Suprapubic skin (tissue), 4 donors: ENCODE measurements at regions not wholly inside any gene's neighbourhood (a gene's known extent, or its start where the extent isn't known, plus 50 kb on each side); places are given as distances from the start of the nearest gene placed in this dataset.
"Not testable (repeated sequence)": the region's sequence is repeated elsewhere in the genome, so short reads cannot be mapped to it uniquely, and the experiment has no call there.

ENCODE experiments used
- DNase-seq, 2 donors: peaks; one replicate each; pipeline ENCODE4 v3.0.0-alpha.2; 2019; ENCODE audit warnings: low spot score in 2 of 2
- H3K27ac ChIP-seq: fragments of 200-600 bp; sonication (generic); one replicate; pipeline ENCODE4 v1.5.1; 2019
- H3K27me3 ChIP-seq: fragments of 200-600 bp; sonication (generic); one replicate; pipeline ENCODE4 v1.5.1; 2019
- H3K36me3 ChIP-seq: fragments of 200-600 bp; sonication (generic); one replicate; pipeline ENCODE4 v1.5.1; 2019
- H3K4me1 ChIP-seq: fragments of 200-600 bp; sonication (generic); one replicate; pipeline ENCODE4 v1.5.1; 2019
- H3K4me3 ChIP-seq: fragments of 200-600 bp; sonication (generic); one replicate; pipeline ENCODE4 v1.5.1; 2019; ENCODE audit warnings: mild to moderate bottlenecking
- H3K9me3 ChIP-seq: fragments of 200-600 bp; sonication (generic); one replicate; pipeline ENCODE4 v1.5.1; 2019
- CTCF ChIP-seq, 2 donors: fragments of 200-600 bp in 1 of 2; fragments of 450-650 bp in 1 of 2; sonication (generic) in 1 of 2; IDR thresholded peaks; one replicate each; pipeline ENCODE4 v1.5.1; 2016 to 2019; ENCODE audit warnings: antibody characterized with exemption in 2 of 2, mild to moderate bottlenecking in 1 of 2, moderate library complexity in 1 of 2
- EP300 ChIP-seq: sonication (generic); formaldehyde crosslinking; IDR thresholded peaks from one replicate; pipeline ENCODE4 v1.6.1; 2017; ENCODE audit warnings: antibody characterized with exemption
- POLR2A ChIP-seq, 2 donors: fragments of 450-650 bp; IDR thresholded peaks; one replicate each; pipeline ENCODE4 v1.6.1; 2017; ENCODE audit warnings: antibody characterized with exemption in 2 of 2, mild to moderate bottlenecking in 2 of 2, moderate library complexity in 2 of 2
- POLR2AphosphoS5 ChIP-seq, 3 donors: sonication (generic); formaldehyde crosslinking; IDR thresholded peaks; one replicate each; pipeline ENCODE4 v1.6.1; 2017; ENCODE audit warnings: antibody characterized with exemption in 3 of 3
- WGBS: methylation state at CpG from one replicate; pipeline ENCODE4 v1.1.5; 2018; 5-methylcytosine and 5-hydroxymethylcytosine counted together

- not testable (repeated sequence) for DNase-seq, H3K36me3 ChIP-seq, H3K27me3 ChIP-seq, H3K9me3 ChIP-seq, H3K4me1 ChIP-seq, H3K4me3 ChIP-seq, H3K27ac ChIP-seq
- WGBS: no CpG with 5 or more reads among the region's 36 CpGs
Observed at GRCh38 chr5:42980391-42980790, 59.7 kb downstream of the ANXA2R start.

GRCh38 chr5:42979242-42979641, 60.9 kb downstream of the ANXA2R start:
- not testable (repeated sequence) for H3K27me3 ChIP-seq, DNase-seq, H3K4me1 ChIP-seq, H3K9me3 ChIP-seq, H3K36me3 ChIP-seq, H3K27ac ChIP-seq, H3K4me3 ChIP-seq
- 96% methylated on average over 24 of the region's 34 CpGs for WGBS

- Histone ChIP-seq H3K4me1 (no peaks in the 10 kb centered on the region), H3K27me3 (peaks cover 10% of the 10 kb centered on the region), H3K9me3 (no peaks in the 10 kb centered on the region), H3K4me3 (no peak overlapping the region), H3K27ac (no peak overlapping the region), H3K36me3 (no peaks in the 10 kb centered on the region)
- TF ChIP-seq CTCF (IDR thresholded peaks at IDR 0.05) (no peak), POLR2A (IDR thresholded peaks at IDR 0.05) (no peak), EP300 (no peak), POLR2AphosphoS5 (IDR thresholded peaks at IDR 0.05) (no peak)
- WGBS: 73% methylated on average over 2 of the region's 2 CpGs
- no peak for DNase-seq
Observed at GRCh38 chr5:42974536-42974935, 65.6 kb downstream of the ANXA2R start.

- no peak for TF ChIP-seq CTCF (IDR thresholded peaks at IDR 0.05)
- no peak for TF ChIP-seq POLR2AphosphoS5 (IDR thresholded peaks at IDR 0.05)
- no peak for TF ChIP-seq POLR2A (IDR thresholded peaks at IDR 0.05)
- TF ChIP-seq EP300: no peak
- WGBS: 62% methylated on average over 32 of the region's 32 CpGs
Observed at GRCh38 chr5:42970636-42971559, 69.2 kb downstream of the ANXA2R start.

GRCh38 chr5:42965934-42966333, 74.2 kb downstream of the ANXA2R start:
- TF ChIP-seq CTCF (IDR thresholded peaks at IDR 0.05): no peak
- no peak for TF ChIP-seq POLR2AphosphoS5 (IDR thresholded peaks at IDR 0.05)

More at GRCh38 chr5:42970636-42971559, 69.2 kb downstream of the ANXA2R start:
- Histone ChIP-seq H3K27me3 (peaks cover 10% of the 10 kb centered on the region), H3K4me1 (no peaks in the 10 kb centered on the region), H3K27ac (no peak overlapping the region), H3K4me3 (no peak overlapping the region), H3K36me3 (no peaks in the 10 kb centered on the region), H3K9me3 (no peaks in the 10 kb centered on the region)
- DNase-seq: no peak

GRCh38 chr5:42963412-42963811, 76.7 kb downstream of the ANXA2R start:
- Histone ChIP-seq H3K27me3 (peaks cover 24% of the 10 kb centered on the region), H3K4me1 (no peaks in the 10 kb centered on the region), H3K9me3 (no peaks in the 10 kb centered on the region), H3K27ac (no peak overlapping the region), H3K36me3 (no peaks in the 10 kb centered on the region), H3K4me3 (no peak overlapping the region)
- WGBS: 100% methylated on average over 1 of the region's 1 CpG
- DNase-seq: no peak
- TF ChIP-seq POLR2A (IDR thresholded peaks at IDR 0.05): no peak
- TF ChIP-seq CTCF (IDR thresholded peaks at IDR 0.05): no peak
- no peak for TF ChIP-seq EP300
- TF ChIP-seq POLR2AphosphoS5 (IDR thresholded peaks at IDR 0.05): no peak

More at GRCh38 chr5:42965934-42966333, 74.2 kb downstream of the ANXA2R start:
- WGBS: 85% methylated on average over 3 of the region's 3 CpGs
- peaks cover 19% of the 10 kb centered on the region for H3K27me3 ChIP-seq
- no peak for DNase-seq
- H3K9me3 ChIP-seq: no peaks in the 10 kb centered on the region
- H3K4me1 ChIP-seq: no peaks in the 10 kb centered on the region
- no peak overlapping the region for H3K27ac ChIP-seq
- H3K4me3 ChIP-seq: no peak overlapping the region
- no peaks in the 10 kb centered on the region for H3K36me3 ChIP-seq
